K562 (cell line): ENCODE measurements at regions not wholly inside any gene's neighbourhood (a gene's known extent, or its start where the extent isn't known, plus 50 kb on each side); places are given as distances from the start of the nearest gene placed in this dataset.

Source experiments
- ATAC-seq: fragments of 200-7000 bp; cut with Tn5 transposase; 3 replicates; pipeline ENCODE4 v1.9.1; 2020; ENCODE audit warnings: moderate library complexity
- BruUV-seq: library from RNA; stranded (reverse); fragments of 400-500 nt; replicated peaks from 2 replicates; lab custom pipeline; 2021; lab: Mats Ljungman, UMichigan
- CTCF ChIA-PET: fragments of 300-600 bp; formaldehyde crosslinking; extraction: SDS; loops from one replicate; lab custom pipeline; 2021; ENCODE audit warnings: low intra/inter-chr PET ratio; lab: Yijun Ruan, JAX
- POLR2A ChIA-PET: fragments of 300-600, 350-650 bp; sonication (Branson Sonifier 250); formaldehyde crosslinking; extraction: SDS; loops from one replicate; lab custom pipeline; 2021; ENCODE audit warnings: antibody characterized with exemption, inconsistent platforms; lab: Yijun Ruan, JAX
- DNase-seq, 4 experiments: peaks; one replicate each; pipeline versions ENCODE4 v3.0.0 to v3.0.0-alpha.2; 2011 to 2018; ENCODE audit warnings: low spot score in 3 of 4, mixed read lengths in 3 of 4; ENCODE audit errors: extremely low read depth in 1 of 4
- FAIRE-seq: peaks from 2 replicates; lab custom pipeline; 2011; peaks lifted over from hg19 to GRCh38; lab: Jason Lieb, UNC
- H2AFZ ChIP-seq: 2 replicates; pipeline ENCODE4 v1.6.0; 2011; ENCODE audit warnings: low read depth, low read length, control low read depth, inconsistent platforms
- H3K27ac ChIP-seq: fragments of 200-600 bp; 3 replicates; pipeline ENCODE4 v1.8.0; 2011; ENCODE audit warnings: low read depth, mild to moderate bottlenecking, control low read depth, inconsistent platforms, low read length, moderate library complexity, mixed read lengths; ENCODE audit errors: extremely low read depth
- H3K27me3 ChIP-seq, 2 experiments: fragments of 300-600 bp in 1 of 2; 2 replicates in 1 of 2; 3 replicates in 1 of 2; pipeline versions ENCODE4 v1.6.0 to v1.8.0; 2011; ENCODE audit warnings: inconsistent platforms in 2 of 2, low read length in 2 of 2, mild to moderate bottlenecking in 1 of 2, mixed read lengths in 1 of 2, moderate library complexity in 1 of 2; ENCODE audit not compliant: control insufficient read depth in 2 of 2, insufficient read depth in 2 of 2
- H3K36me3 ChIP-seq: fragments of 300-600 bp; 3 replicates; pipeline ENCODE4 v1.8.0; 2011; ENCODE audit warnings: mild to moderate bottlenecking, low read length, inconsistent platforms; ENCODE audit not compliant: control insufficient read depth, insufficient read depth
- H3K4me1 ChIP-seq, 2 experiments: fragments of 200-600 bp in 1 of 2; replicated peaks in 1 of 2; 2 replicates in 1 of 2; 3 replicates in 1 of 2; pipeline versions ENCODE4 v1.5.1 to v1.8.0; 2011; ENCODE audit warnings: inconsistent platforms in 2 of 2, low read length in 2 of 2, mild to moderate bottlenecking in 1 of 2, mixed read lengths in 1 of 2, moderate library complexity in 1 of 2; ENCODE audit not compliant: control insufficient read depth in 2 of 2, insufficient read depth in 2 of 2
- H3K4me2 ChIP-seq: 2 replicates; pipeline ENCODE4 v1.6.1; 2011; ENCODE audit warnings: low read length, control low read depth, inconsistent platforms, mixed read lengths; ENCODE audit not compliant: insufficient read depth
- H3K4me3 ChIP-seq: fragments of 200-600 bp; sonication (generic), shearing (Covaris generic); 2 replicates; pipeline ENCODE4 v1.5.1; 2016; ENCODE audit warnings: control low read depth, inconsistent platforms
- H3K79me2 ChIP-seq: fragments of 200-600 bp; 3 replicates; pipeline ENCODE4 v1.8.0; 2011; ENCODE audit warnings: low read length, inconsistent platforms; ENCODE audit not compliant: control insufficient read depth, insufficient read depth
- H3K9ac ChIP-seq, 2 experiments: 2 replicates each; pipeline versions ENCODE4 v1.6.0 to v1.6.1; 2011; ENCODE audit warnings: low read depth in 2 of 2, low read length in 2 of 2, control low read depth in 1 of 2, inconsistent platforms in 1 of 2, mild to moderate bottlenecking in 1 of 2, mixed read lengths in 1 of 2; ENCODE audit not compliant: insufficient read depth in 1 of 2
- H3K9me1 ChIP-seq: one replicate; pipeline ENCODE4 v1.6.0; 2011; ENCODE audit warnings: inconsistent platforms, mild to moderate bottlenecking, low read length, moderate library complexity; ENCODE audit not compliant: control insufficient read depth, insufficient read depth
- H3K9me3 ChIP-seq: replicated peaks from 2 replicates; pipeline ENCODE4 v1.5.1; 2011; ENCODE audit warnings: low read depth, low read length, inconsistent platforms; ENCODE audit not compliant: control insufficient read depth, insufficient read depth
- H4K20me1 ChIP-seq: replicated peaks from 2 replicates; pipeline ENCODE4 v1.6.1; 2011; ENCODE audit warnings: low read length, inconsistent platforms, mixed read lengths; ENCODE audit not compliant: control insufficient read depth, insufficient read depth
- BMI1 ChIP-seq: fragments of 150-350 bp; IDR thresholded peaks from 2 replicates; pipeline ENCODE4 v1.6.1; 2014; ENCODE audit warnings: low read length
- EZH2 ChIP-seq: IDR thresholded peaks from 2 replicates; pipeline ENCODE4 v1.6.1; 2012; ENCODE audit warnings: low read depth, mild to moderate bottlenecking, inconsistent platforms, low read length, borderline replicate concordance
- GABPB1 ChIP-seq: sonication (generic); formaldehyde crosslinking; IDR thresholded peaks from 2 replicates; pipeline ENCODE4 v1.8.0; 2022; ENCODE audit warnings: mild to moderate bottlenecking, missing genetic modification reagents
- MLX ChIP-seq, 2 experiments: fragments of 450-650 bp in 1 of 2; sonication (generic) in 1 of 2; formaldehyde crosslinking; conservative IDR thresholded peaks; 2 replicates each; pipeline versions ENCODE4 v1.4.0 to v1.8.1; 2020 to 2022; ENCODE audit warnings: mild to moderate bottlenecking in 1 of 2, missing genetic modification reagents in 1 of 2
- RBM34 ChIP-seq: fragments of 200-400 bp; formaldehyde crosslinking; IDR thresholded peaks from 2 replicates; pipeline ENCODE4 v1.6.1; 2018; ENCODE audit warnings: low read length, borderline replicate concordance; ENCODE audit not compliant: insufficient read depth
- ZBTB17 ChIP-seq: fragments of 450-650 bp; formaldehyde crosslinking; IDR thresholded peaks from 2 replicates; pipeline ENCODE4 v1.4.0; 2020; ENCODE audit warnings: mild to moderate bottlenecking
- ZKSCAN1 ChIP-seq: fragments of 150-350 bp; IDR thresholded peaks from 2 replicates; pipeline ENCODE4 v1.6.1; 2016; ENCODE audit warnings: low read depth, low read length
- ZNF253 ChIP-seq: fragments of 250-450 bp; sonication (Bioruptor Pico); conservative IDR thresholded peaks from 2 replicates; pipeline ENCODE4 v1.6.1; 2021; ENCODE audit warnings: mild to moderate bottlenecking
- WGBS: fragments of 100-300 bp; shearing (Covaris generic); methylation state at CpG from one replicate; pipeline ENCODE4 v1.1.6; 2016; ENCODE audit warnings: low coverage, mixed read lengths; ENCODE audit not compliant: insufficient coverage; ENCODE audit errors: missing lambda C conversion rate; 5-methylcytosine and 5-hydroxymethylcytosine counted together
- in situ Hi-C: fragments of 300-500 bp; cut with MboI; formaldehyde crosslinking; loops from 4 replicates; pipeline ENCODE4 v1.15.0; 2018; ENCODE audit warnings: inconsistent platforms, mixed read lengths
- intact Hi-C: fragments of 100-400 bp; cut with micrococcal nuclease; formaldehyde crosslinking; loops from 2 replicates; pipeline ENCODE4 v1.14.2; 2022

GRCh38 chr3:101104321-101104720 is 111.1 kb upstream of the ABI3BP start:
- no peak overlapping the region for H2AFZ ChIP-seq
- H3K27ac ChIP-seq = no peak overlapping the region
- ChIA-PET CTCF (no interaction called here), POLR2A (no interaction called here)
- WGBS = 0% methylated on average over 1 of the region's 1 CpG
- TF ChIP-seq ZNF253 (CRISPR knock-in tag) (no peak), MLX (CRISPR knock-in tag; conservative IDR thresholded peaks at IDR 0.05) (no peak), EZH2 (no peak)
- ATAC-seq (no peak), FAIRE-seq (no peak), DNase-seq (no peak)
- H3K4me3 ChIP-seq = no peak overlapping the region
- no peaks in the 10 kb centered on the region for H4K20me1 ChIP-seq
- no peaks in the 10 kb centered on the region for H3K9me3 ChIP-seq
- no peaks in the 10 kb centered on the region for H3K9me1 ChIP-seq
- intact Hi-C loops = no loop called here
- BruUV-seq = no TSS peak
- no peaks in the 10 kb centered on the region for H3K4me1 ChIP-seq
- peaks cover 0 to 5% of the 10 kb centered on the region in 2 experiments; a peak in 1 of 5 replicates for H3K27me3 ChIP-seq
- in situ Hi-C loops = no loop called here
- no peaks in the 10 kb centered on the region for H3K79me2 ChIP-seq
- no peak overlapping the region for H3K9ac ChIP-seq
- H3K36me3 ChIP-seq = no peaks in the 10 kb centered on the region
- H3K4me2 ChIP-seq = no peak overlapping the region

GRCh38 chr3:101102678-101103296 is 109.6 kb upstream of the ABI3BP start:
- DNase-seq (no peak), ATAC-seq (no peak), FAIRE-seq (no peak)
- Histone ChIP-seq H3K4me1 (no peaks in the 10 kb centered on the region), H3K4me2 (no peak overlapping the region), H3K9ac (no peak overlapping the region), H3K4me3 (no peak overlapping the region), H3K79me2 (no peaks in the 10 kb centered on the region), H3K9me1 (no peaks in the 10 kb centered on the region), H3K9me3 (no peaks in the 10 kb centered on the region), H3K36me3 (no peaks in the 10 kb centered on the region), H2AFZ (no peak overlapping the region), H4K20me1 (no peaks in the 10 kb centered on the region), H3K27me3 (peaks cover 0 to 5% of the 10 kb centered on the region in 2 experiments; a peak in 1 of 5 replicates), H3K27ac (no peak overlapping the region)
- TF ChIP-seq RBM34 (no peak), GABPB1 (no peak), ZBTB17 (CRISPR knock-in tag) (no peak), BMI1 (no peak), ZKSCAN1 (no peak)
- ChIA-PET CTCF (interaction anchor here (0.6 kb wide), 1 partner anchor 110 kb away, joined by 4 read pairs; the partner anchor contains the start of gene ABI3BP), POLR2A (no interaction called here)
- 0% methylated on average over 4 of the region's 4 CpGs for WGBS
- intact Hi-C loops = no loop called here
- in situ Hi-C loops = no loop called here
- BruUV-seq = no TSS peak
